GM13977 (cell line): ENCODE measurements at regions not wholly inside any gene's neighbourhood (a gene's known extent, or its start where the extent isn't known, plus 50 kb on each side); places are given as distances from the start of the nearest gene placed in this dataset.
"Not testable (repeated sequence)": the region's sequence is repeated elsewhere in the genome, so short reads cannot be mapped to it uniquely, and the experiment has no call there.

ENCODE experiments used
- DNase-seq: peaks from one replicate; pipeline ENCODE4 v3.0.0; 2012; ENCODE audit warnings: low spot score
- in situ Hi-C: fragments of 300-500 bp; cut with MboI; formaldehyde crosslinking; loops from one replicate; pipeline ENCODE4 v1.12.0; 2022; ENCODE audit warnings: low sequenced_read_pairs, low pct_unique_long_range_greater_than_20kb, mixed read lengths, inconsistent platforms; ENCODE audit not compliant: unreplicated experiment
- TF ChIP-seq, protein P1 (sequence below): IDR thresholded peaks from 2 replicates; pipeline ENCODE4 v1.5.1; 2012; ENCODE audit warnings: mild to moderate bottlenecking, control low read depth; ENCODE audit not compliant: insufficient read depth; ENCODE audit errors: extremely low read depth, missing control alignments

DNA sequence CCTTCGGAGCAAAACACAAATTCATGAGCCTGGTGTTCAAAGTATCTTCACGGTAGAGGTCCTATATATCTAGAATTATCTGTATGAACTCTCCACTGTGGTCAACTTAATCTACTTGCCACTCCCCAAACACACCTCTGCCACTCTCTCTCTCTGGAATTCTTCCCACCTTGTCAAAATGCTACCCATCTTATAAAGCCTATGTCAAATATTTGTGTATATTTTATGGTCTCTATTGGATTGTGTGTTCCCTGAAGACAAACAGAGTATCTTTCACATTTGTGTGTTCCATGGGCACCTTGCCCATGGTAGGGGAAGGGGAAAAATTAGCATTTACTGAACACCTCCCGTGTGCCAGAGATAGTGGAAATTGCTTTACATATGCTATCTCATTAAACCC lies 83.2 kb upstream of the ATL2 start:
- no peak for DNase-seq
- TF ChIP-seq, protein P1, sequence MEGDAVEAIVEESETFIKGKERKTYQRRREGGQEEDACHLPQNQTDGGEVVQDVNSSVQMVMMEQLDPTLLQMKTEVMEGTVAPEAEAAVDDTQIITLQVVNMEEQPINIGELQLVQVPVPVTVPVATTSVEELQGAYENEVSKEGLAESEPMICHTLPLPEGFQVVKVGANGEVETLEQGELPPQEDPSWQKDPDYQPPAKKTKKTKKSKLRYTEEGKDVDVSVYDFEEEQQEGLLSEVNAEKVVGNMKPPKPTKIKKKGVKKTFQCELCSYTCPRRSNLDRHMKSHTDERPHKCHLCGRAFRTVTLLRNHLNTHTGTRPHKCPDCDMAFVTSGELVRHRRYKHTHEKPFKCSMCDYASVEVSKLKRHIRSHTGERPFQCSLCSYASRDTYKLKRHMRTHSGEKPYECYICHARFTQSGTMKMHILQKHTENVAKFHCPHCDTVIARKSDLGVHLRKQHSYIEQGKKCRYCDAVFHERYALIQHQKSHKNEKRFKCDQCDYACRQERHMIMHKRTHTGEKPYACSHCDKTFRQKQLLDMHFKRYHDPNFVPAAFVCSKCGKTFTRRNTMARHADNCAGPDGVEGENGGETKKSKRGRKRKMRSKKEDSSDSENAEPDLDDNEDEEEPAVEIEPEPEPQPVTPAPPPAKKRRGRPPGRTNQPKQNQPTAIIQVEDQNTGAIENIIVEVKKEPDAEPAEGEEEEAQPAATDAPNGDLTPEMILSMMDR, result no peak
- in situ Hi-C loops, result no loop called here

DNA sequence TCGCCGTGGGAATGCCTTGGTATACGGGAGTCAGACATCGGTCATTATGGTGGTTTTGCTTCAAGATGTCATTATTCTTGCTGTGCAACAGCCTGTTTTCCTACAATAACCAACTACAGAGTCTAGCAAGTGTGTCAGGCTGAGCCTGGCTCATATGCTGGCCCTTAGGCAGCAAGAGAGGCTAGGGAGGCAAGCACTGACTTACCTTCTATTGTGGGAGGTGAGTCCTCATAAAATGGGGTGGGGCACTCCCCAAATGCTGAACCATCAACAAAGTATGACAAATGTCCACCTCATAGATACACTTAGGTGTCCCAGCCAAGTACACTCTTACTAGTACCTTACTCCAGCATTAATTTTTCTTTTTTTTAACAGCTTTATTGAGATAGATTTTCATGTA lies 77.0 kb upstream of the ATL2 start:
- in situ Hi-C loops, result no loop called here
- TF ChIP-seq, protein P1, result no peak
- no peak for DNase-seq

DNA sequence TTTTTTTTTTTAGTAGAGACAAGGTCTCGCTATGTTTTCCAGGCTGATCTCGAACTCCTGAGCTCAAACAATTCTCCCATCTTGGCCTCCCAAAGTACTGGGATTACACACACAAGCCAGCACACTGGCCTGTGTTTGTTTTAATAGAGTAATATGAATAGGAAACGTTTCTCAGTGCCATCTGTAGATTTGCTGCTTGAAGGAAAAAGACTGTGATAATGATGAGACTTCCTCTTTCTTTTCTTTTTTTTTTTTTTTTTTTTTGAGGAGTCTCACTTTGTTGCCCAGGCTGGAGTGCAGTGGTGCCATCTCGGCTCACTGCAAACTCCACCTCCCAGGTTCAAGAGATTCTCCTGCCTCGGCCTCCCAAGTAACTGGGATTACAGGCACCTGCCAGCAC lies 74.7 kb upstream of the ATL2 start:
- in situ Hi-C loops, DNase-seq: not testable (repeated sequence)

DNA sequence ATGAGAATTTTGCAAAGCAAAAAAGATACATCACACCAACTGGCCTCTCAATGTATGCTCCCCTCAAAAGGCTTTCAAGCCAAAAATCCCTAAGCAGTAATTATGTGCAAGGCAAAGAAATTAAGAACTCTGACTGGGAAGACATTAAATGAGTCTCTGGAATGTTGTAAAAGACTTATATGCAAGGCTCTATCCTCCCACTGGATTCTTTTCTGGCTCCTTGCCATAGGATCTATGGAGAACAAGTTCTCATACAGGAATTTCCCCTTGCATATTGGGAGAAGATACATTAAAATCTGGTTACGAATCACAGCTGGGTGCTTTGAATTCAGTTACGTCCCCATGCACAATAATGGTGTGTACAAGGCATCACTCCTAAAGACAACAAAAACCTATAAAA lies 73.4 kb upstream of the ATL2 start:
- in situ Hi-C loops, result no loop called here
- no peak for DNase-seq
- TF ChIP-seq, protein P1, result no peak

DNA sequence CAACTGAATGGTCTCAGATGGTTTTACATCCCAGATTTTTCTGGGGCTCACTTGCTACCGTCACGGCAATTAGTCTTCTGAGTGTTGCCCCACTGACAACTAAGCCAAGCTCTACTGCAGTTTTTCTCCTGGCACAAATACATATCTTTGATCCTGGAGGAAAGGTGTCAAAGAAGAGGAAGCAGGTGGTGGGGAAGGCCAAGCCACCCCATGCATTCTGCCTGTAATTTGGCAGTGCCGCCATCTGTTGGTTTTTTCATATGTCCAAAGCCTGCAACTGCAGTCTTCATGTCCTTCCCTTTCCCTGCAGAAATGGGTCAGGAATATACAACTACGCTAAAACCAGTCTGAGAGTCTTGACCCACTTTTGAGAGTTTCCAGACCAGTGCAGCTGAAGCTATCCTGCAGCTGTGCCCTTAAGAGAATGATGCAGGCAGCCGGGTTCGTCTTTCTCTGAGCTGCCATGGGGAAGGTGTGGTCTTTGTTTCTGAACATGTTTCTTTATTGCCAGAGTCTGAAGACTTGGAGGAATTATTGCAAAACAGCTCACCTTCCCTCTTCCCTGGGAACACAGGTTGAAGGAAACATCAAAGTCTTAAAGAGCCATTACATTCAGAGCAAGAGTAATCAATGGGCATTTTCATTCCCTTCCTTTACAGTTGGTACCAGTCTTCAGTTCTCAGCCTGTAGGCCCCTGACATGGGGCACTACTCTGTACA lies 71.8 kb upstream of the ATL2 start:
- DNase-seq, result no peak
- TF ChIP-seq, protein P1, result no peak
- in situ Hi-C loops, result no loop called here

DNA sequence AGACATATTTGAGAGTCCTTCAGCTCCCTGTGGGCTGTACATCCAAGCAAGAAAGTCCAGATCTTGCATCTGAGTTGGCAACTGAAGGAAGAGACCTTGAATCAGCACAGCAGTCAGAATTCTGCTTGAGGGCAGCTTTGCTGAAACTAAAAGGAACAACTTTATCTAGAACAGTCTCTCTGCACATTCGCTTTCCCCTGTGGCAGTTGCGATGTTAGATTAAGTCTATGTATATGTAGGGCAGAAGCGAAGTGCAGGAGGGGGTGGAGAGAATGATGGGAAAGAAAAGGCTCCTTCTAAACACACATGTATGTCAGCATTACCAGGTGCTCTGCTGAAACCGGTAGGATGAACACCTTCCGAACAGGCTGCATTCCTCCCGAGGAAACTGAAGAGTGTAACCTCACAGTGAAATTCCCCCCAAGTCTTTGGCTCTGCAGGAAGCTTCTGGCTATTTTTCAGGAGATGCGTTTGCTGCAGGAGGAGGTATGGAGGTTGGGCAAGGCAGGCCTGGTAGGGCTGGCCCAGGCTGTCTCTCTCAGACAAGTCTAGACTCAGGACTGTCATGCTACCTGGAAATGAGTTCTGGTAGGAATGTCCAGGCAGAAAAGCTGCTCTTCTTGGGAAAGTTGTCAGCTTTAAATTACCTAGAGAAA lies 70.0 kb upstream of the ATL2 start:
- DNase-seq, result no peak
- in situ Hi-C loops, result no loop called here
- TF ChIP-seq, protein P1, result no peak

DNA sequence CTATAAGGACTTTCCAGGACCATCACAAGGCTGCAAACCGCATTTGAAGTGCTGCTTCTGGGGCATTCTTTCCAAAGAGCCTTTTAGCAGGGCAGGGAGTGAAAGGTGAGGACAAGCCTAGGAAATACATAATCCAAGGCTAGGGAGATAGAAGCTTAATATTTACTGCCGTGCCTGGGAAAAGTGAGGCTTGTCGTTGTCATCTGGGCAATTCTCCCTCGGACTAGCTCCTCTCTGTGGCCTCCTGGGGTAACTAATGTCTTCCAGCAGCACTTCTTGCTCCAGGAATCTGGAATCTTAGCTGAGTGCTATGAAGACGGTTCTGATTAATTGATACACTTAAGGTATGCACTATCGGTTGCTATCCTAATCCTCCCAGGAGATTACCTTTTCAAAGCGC lies 69.3 kb upstream of the ATL2 start:
- DNase-seq, result no peak
- in situ Hi-C loops, result no loop called here
- TF ChIP-seq, protein P1, result no peak
